ENCODE measurements at regions not wholly inside any gene's neighbourhood (a gene's known extent, or its start where the extent isn't known, plus 50 kb on each side); places are given as distances from the start of the nearest gene placed in this dataset.

DNA sequence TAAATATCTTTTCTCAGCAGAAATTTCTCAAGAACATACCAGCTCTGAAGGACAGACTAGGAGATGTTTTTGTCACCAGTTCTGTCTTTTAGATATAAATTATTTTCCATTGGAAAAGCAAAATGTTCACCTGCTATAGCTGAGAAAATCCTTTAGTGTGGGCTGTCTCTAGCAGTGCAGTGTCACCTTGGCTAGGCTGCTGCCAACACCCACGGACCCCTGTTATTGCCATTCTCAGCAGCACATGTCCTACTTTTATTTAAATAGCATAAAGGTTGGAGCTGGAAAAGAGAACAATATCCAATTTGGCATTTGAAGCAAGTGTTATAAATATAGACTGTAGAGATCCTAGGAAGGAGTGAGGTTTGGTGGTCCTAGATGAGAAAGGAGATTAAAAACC is 156.4 kb downstream of the TPH2 start:
- TF ChIP-seq, protein P1, sequence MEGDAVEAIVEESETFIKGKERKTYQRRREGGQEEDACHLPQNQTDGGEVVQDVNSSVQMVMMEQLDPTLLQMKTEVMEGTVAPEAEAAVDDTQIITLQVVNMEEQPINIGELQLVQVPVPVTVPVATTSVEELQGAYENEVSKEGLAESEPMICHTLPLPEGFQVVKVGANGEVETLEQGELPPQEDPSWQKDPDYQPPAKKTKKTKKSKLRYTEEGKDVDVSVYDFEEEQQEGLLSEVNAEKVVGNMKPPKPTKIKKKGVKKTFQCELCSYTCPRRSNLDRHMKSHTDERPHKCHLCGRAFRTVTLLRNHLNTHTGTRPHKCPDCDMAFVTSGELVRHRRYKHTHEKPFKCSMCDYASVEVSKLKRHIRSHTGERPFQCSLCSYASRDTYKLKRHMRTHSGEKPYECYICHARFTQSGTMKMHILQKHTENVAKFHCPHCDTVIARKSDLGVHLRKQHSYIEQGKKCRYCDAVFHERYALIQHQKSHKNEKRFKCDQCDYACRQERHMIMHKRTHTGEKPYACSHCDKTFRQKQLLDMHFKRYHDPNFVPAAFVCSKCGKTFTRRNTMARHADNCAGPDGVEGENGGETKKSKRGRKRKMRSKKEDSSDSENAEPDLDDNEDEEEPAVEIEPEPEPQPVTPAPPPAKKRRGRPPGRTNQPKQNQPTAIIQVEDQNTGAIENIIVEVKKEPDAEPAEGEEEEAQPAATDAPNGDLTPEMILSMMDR (IDR thresholded peaks at IDR 0.05; ENCODE audit: low read length) = no peak
- TF ChIP-seq EZH2 (IDR thresholded peaks at IDR 0.05; ENCODE audit: borderline replicate concordance, low read length) = no peak

Measured in OCI-LY1 (cell line).